Karpas-422 (cell line): ENCODE measurements at regions not wholly inside any gene's neighbourhood (a gene's known extent, or its start where the extent isn't known, plus 50 kb on each side); places are given as distances from the start of the nearest gene placed in this dataset.

Experiments used
- DNase-seq: peaks from one replicate; pipeline ENCODE4 v3.0.0-alpha.2; 2015
- H2AFZ ChIP-seq: fragments of 200-600 bp; sonication (generic); 2 replicates; pipeline ENCODE4 v1.6.1; 2014; ENCODE audit warnings: antibody characterized with exemption, low read length, mixed read lengths
- H3K27ac ChIP-seq: fragments of 200-600 bp; sonication (generic); 2 replicates; pipeline ENCODE4 v1.5.1; 2014; ENCODE audit warnings: mild to moderate bottlenecking, low read length, moderate library complexity
- H3K27me3 ChIP-seq: fragments of 200-600 bp; sonication (generic); 2 replicates; pipeline ENCODE4 v1.6.1; 2014; ENCODE audit warnings: low read length, mixed read lengths
- H3K36me3 ChIP-seq: fragments of 200-600 bp; sonication (generic); 2 replicates; pipeline ENCODE4 v1.6.1; 2014; ENCODE audit warnings: low read length, mixed read lengths; ENCODE audit not compliant: insufficient read depth
- H3K4me1 ChIP-seq: fragments of 200-600 bp; sonication (generic); 2 replicates; pipeline ENCODE4 v1.6.1; 2014; ENCODE audit warnings: mild to moderate bottlenecking, low read length, mixed read lengths
- H3K4me2 ChIP-seq: fragments of 200-600 bp; sonication (generic); 2 replicates; pipeline ENCODE4 v1.6.1; 2014; ENCODE audit warnings: low read length, low read depth, mild to moderate bottlenecking; ENCODE audit not compliant: poor library complexity, severe bottlenecking
- H3K4me3 ChIP-seq: fragments of 200-600 bp; sonication (generic); 2 replicates; pipeline ENCODE4 v1.5.1; 2014; ENCODE audit warnings: mild to moderate bottlenecking, antibody characterized with exemption, low read length, mixed read lengths
- H3K79me2 ChIP-seq: fragments of 200-600 bp; sonication (generic); 2 replicates; pipeline ENCODE4 v1.6.1; 2014; ENCODE audit warnings: mild to moderate bottlenecking, low read length, mixed read lengths
- H3K9ac ChIP-seq: fragments of 200-600 bp; sonication (generic); 2 replicates; pipeline ENCODE4 v1.6.0; 2014; ENCODE audit warnings: low read length
- H3K9me2 ChIP-seq: fragments of 200-600 bp; sonication (generic), shearing (Covaris generic); replicated peaks from 2 replicates; pipeline ENCODE4 v1.6.0; 2014; ENCODE audit warnings: mild to moderate bottlenecking, low read length, moderate library complexity; ENCODE audit not compliant: insufficient read depth
- H3K9me3 ChIP-seq: fragments of 300-700, 200-600 bp; sonication (generic); 2 replicates; pipeline ENCODE4 v1.6.1; 2014; ENCODE audit warnings: low read length, mixed read lengths
- H4K20me1 ChIP-seq: fragments of 200-600 bp; sonication (generic); 2 replicates; pipeline ENCODE4 v1.6.1; 2014; ENCODE audit warnings: mild to moderate bottlenecking, antibody characterized with exemption, low read length, low read depth; ENCODE audit not compliant: insufficient read depth

DNA sequence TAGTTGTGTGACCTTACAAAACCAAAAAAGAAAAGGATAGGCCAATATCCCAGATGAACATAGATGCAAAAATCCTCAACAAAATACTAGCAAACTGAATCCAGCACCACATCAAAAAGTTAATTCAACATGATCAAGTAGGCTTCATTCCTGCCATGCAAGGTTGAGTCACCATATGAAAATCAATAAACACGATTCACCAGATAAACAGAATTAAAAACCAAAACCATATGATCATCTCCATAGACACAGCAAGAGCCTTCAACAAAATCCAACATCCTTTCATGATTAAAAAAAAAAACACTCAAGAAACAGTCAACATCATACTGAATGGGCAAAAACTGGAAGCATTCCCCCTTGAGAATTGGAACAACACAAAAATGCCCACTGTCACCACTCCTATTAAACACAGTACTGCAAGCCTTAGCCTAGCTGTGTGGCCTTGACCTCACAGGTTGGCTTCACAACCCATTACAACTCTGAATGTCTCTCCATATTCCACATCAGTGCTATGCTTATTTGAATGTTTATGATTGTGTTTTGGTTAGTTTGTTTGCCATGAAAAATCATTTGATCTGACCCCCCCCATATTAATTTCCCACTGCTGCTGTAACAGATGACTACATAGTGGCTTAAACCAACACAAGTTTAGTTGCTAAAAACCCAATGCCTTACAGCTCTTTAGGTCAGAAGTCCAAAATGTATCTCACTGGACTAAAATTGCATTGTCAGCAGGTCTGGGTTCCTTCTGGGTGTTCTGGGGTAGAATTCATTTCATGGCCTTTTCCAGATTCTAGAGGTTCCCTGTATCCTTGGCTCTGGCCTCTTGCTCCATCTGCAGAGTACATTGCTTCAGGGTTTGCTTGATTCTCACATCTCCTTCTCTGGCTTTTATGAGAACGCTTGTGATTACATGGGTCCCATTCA is 257.1 kb upstream of the DYNLRB2 start:
- Histone ChIP-seq H3K9me3 (no peaks in the 10 kb centered on the region), H3K27ac (no peak overlapping the region), H3K9me2 (no peaks in the 10 kb centered on the region), H3K4me2 (no peak overlapping the region), H3K36me3 (no peaks in the 10 kb centered on the region), H2AFZ (no peak overlapping the region), H3K79me2 (no peaks in the 10 kb centered on the region), H4K20me1 (no peaks in the 10 kb centered on the region), H3K4me3 (no peak overlapping the region), H3K27me3 (no peaks in the 10 kb centered on the region), H3K4me1 (no peaks in the 10 kb centered on the region), H3K9ac (no peak overlapping the region)
- no peak for DNase-seq

DNA sequence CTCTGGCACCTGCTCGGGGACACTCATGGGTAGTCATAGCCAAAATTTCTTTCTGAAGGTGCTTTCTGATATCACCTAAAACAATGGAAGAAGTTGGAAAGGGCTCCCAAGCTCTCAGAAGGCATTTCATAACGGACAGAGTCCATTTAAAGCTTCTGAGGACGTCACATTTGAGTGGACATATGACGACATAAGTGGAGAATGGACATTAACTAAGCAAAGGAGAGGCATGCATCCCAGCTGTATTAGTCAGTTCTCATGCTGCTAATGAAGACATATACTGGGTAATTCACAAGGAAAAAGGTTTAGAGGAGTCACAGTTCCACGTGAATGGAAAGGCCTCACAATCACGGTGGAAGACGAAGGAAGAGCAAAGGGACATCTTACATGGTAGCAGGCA is 260.2 kb upstream of the DYNLRB2 start:
- Histone ChIP-seq H3K79me2 (no peaks in the 10 kb centered on the region), H3K36me3 (no peaks in the 10 kb centered on the region), H3K4me1 (no peaks in the 10 kb centered on the region), H4K20me1 (no peaks in the 10 kb centered on the region), H3K4me2 (no peak overlapping the region), H2AFZ (no peak overlapping the region), H3K9me2 (no peaks in the 10 kb centered on the region), H3K9me3 (no peaks in the 10 kb centered on the region), H3K4me3 (no peak overlapping the region), H3K27me3 (no peaks in the 10 kb centered on the region), H3K9ac (no peak overlapping the region), H3K27ac (no peak overlapping the region)
- DNase-seq: no peak

DNA sequence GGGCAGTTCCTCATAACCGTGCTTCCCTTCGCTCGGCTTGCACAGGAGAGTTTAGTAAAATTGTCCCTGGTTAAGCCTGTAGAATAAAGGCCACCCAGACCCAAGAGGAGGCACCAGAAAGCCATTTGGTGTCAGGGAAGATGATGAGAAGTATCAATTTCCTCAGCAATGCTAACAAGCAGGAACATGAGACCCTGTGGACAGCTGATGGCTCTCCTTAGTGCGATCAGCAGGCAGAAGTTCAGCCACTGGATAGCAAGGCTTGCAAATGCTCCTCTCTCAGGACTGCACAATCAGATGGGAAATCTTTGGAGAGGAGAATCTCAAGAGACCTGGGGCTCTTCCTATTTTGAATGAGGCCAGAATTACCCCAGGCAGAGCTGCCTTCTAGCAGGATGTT is 261.1 kb upstream of the DYNLRB2 start:
- no peak for DNase-seq
- H3K36me3 ChIP-seq: no peaks in the 10 kb centered on the region
- H3K4me2 ChIP-seq: no peak overlapping the region
- no peaks in the 10 kb centered on the region for H3K9me3 ChIP-seq
- no peak overlapping the region for H3K9ac ChIP-seq
- H3K9me2 ChIP-seq: no peaks in the 10 kb centered on the region
- no peaks in the 10 kb centered on the region for H3K4me1 ChIP-seq
- H3K27ac ChIP-seq: no peak overlapping the region
- H2AFZ ChIP-seq: no peak overlapping the region
- H4K20me1 ChIP-seq: no peaks in the 10 kb centered on the region
- no peaks in the 10 kb centered on the region for H3K79me2 ChIP-seq
- no peaks in the 10 kb centered on the region for H3K27me3 ChIP-seq
- no peak overlapping the region for H3K4me3 ChIP-seq

DNA sequence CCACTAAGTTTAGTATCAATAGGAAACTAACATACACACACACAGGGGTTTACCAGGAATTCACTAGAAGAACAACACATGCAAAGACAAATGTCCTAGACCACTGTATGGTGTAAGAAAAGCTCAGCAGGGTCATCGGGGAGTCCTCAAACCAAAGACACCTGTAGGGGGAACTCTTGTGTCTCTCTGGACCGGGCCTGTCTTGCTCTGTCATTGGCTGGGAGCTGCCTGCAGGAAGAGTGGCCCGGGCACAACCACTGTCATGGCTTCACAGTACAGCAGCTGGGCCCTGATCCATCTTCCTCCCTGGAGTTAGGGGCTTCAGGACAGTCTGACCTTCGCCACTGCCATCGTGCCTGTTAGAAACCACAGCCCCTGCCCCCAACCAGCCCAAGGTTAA is 263.6 kb upstream of the DYNLRB2 start:
- Histone ChIP-seq H3K27ac (no peak overlapping the region), H3K9ac (no peak overlapping the region), H3K4me2 (no peak overlapping the region), H3K27me3 (no peaks in the 10 kb centered on the region), H4K20me1 (no peaks in the 10 kb centered on the region), H3K9me3 (no peaks in the 10 kb centered on the region), H3K9me2 (no peaks in the 10 kb centered on the region), H3K4me1 (no peaks in the 10 kb centered on the region), H3K36me3 (no peaks in the 10 kb centered on the region), H3K4me3 (no peak overlapping the region), H3K79me2 (no peaks in the 10 kb centered on the region), H2AFZ (no peak overlapping the region)
- DNase-seq: peak; percentile 72

DNA sequence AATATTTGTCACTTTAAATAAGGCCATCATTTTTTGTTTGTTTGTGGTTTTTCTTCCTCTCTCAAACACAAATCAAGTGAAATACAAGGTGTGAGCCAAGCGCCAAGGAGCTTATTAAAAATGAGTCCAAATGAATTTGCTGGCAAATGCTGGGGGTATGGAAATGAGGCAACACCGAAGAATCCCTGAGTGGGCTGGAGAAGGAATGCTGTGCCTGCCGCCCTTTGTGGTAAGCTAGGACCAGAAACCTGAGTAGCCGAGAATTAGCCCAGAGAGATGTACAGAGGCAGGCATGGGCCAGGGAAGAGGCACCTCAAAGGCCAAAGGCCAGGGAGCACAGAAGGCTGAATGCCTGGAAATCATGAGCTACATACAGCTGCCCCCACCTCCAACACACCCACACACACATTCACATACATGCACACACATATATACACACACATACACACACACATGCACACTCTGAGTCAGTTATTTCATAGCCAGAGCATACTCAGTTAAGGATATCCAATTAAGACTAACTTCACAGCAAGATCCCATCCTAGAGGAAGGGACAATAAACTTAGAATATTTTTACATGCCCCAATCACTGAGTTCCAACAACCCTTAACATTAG is 266.1 kb upstream of the DYNLRB2 start:
- Histone ChIP-seq H2AFZ (no peak overlapping the region), H3K27ac (no peak overlapping the region), H3K79me2 (no peaks in the 10 kb centered on the region), H3K9ac (no peak overlapping the region), H3K36me3 (no peaks in the 10 kb centered on the region), H4K20me1 (no peaks in the 10 kb centered on the region), H3K9me2 (no peaks in the 10 kb centered on the region), H3K4me2 (no peak overlapping the region), H3K4me1 (no peaks in the 10 kb centered on the region), H3K4me3 (no peak overlapping the region), H3K9me3 (no peaks in the 10 kb centered on the region), H3K27me3 (no peaks in the 10 kb centered on the region)
- no peak for DNase-seq

DNA sequence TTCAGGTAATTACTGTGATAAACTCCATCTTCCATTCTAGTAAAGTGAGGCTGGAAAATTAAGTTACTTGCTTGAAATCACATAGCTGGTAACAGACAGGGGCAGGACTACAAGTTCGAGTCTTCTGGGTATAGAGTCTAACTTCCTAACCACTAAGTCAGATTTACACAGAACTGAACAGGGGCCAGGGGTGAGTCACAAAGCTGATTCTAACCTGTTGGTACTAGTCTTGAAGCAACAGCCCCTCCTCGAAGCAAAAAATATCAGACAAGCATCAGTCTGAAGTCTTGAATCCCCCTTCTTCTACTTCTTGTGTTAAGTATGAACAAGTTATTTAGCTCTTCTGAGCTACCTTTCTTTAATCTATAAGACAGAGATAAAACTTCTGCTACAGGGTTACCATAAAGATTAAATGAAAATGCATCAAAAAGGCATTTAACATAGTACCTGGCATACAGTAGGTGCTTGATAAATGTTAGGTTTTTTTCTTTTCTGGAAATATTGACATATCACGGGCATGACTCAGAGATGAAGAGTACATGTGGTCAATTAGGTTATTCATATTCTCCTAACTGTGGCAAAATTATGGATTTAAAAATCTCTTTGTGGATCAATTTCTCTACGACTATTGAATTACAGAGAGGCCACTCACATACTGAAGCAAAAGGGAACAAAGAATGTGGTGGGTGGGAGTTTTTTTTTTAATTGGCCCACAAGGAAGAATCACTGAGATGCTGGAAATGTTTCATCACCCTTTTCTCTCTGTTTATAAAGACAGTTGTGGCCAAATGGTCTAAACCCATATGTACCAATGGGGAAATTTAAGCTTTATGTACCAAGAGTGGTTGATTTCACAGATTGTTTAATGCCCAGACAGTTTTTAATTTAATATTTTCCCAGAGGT is 266.9 kb upstream of the DYNLRB2 start:
- no peak overlapping the region for H3K9ac ChIP-seq
- DNase-seq: no peak
- H4K20me1 ChIP-seq: no peaks in the 10 kb centered on the region
- no peaks in the 10 kb centered on the region for H3K27me3 ChIP-seq
- H3K4me1 ChIP-seq: no peaks in the 10 kb centered on the region
- H3K9me3 ChIP-seq: no peaks in the 10 kb centered on the region
- no peak overlapping the region for H3K4me2 ChIP-seq
- H2AFZ ChIP-seq: no peak overlapping the region
- H3K36me3 ChIP-seq: no peaks in the 10 kb centered on the region
- no peak overlapping the region for H3K4me3 ChIP-seq
- no peaks in the 10 kb centered on the region for H3K79me2 ChIP-seq
- H3K9me2 ChIP-seq: no peaks in the 10 kb centered on the region
- H3K27ac ChIP-seq: no peak overlapping the region

DNA sequence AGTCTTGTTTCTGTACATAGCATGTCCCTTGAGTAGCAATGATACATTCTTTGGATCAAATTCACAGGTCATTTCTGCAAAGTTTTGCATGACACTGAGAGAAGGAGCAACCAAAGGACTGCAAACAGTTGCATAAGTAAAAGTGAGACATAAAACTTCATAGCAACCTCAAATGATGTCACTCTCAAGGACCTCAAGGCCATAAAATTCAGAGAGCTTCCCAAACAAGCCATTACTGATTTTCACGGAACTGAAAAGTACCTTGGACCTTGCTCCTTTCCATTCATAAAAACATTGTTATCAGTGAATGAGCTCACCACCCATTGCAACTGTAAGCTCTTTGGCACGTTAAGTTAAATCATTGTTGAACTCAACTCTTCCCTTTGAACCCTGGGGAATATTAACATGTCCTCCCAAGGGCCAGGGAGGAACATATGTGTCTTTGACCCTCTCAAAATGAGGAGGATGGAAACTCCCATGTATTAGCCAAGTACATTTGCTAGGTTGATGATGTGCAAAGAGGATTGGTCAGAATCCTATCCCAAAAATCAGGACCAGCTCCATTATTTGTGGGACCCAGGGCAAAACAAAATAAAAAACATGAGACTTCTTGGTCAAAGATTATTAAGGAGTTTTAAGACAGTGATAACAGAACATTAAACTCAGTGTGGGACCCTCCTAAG is 275.0 kb upstream of the DYNLRB2 start:
- Histone ChIP-seq H3K9me2 (no peaks in the 10 kb centered on the region), H3K27me3 (no peaks in the 10 kb centered on the region), H3K79me2 (no peaks in the 10 kb centered on the region), H4K20me1 (no peaks in the 10 kb centered on the region), H2AFZ (no peak overlapping the region), H3K4me2 (no peak overlapping the region), H3K9me3 (no peaks in the 10 kb centered on the region), H3K4me1 (no peaks in the 10 kb centered on the region), H3K4me3 (no peak overlapping the region), H3K9ac (no peak overlapping the region), H3K36me3 (no peaks in the 10 kb centered on the region), H3K27ac (no peak overlapping the region)
- DNase-seq: no peak
